Stomach (tissue), 4 donors: ENCODE measurements at regions not wholly inside any gene's neighbourhood (a gene's known extent, or its start where the extent isn't known, plus 50 kb on each side); places are given as distances from the start of the nearest gene placed in this dataset.

Experiments used
- EP300 ChIP-seq: sonication (generic); formaldehyde crosslinking; IDR thresholded peaks from one replicate; pipeline ENCODE4 v1.6.1; 2017; ENCODE audit warnings: antibody characterized with exemption
- POLR2A ChIP-seq, 4 donors: fragments of 450-650 bp; IDR thresholded peaks; one replicate each; pipeline ENCODE4 v1.6.1; 2016; ENCODE audit warnings: antibody characterized with exemption in 4 of 4, control low read depth in 2 of 4, mild to moderate bottlenecking in 1 of 4, moderate library complexity in 1 of 4
- TF ChIP-seq, protein P1 (sequence below), 7 experiments: fragments of 450-650 bp in 4 of 7; fragments of 200-600 bp in 3 of 7; sonication (generic) in 3 of 7; IDR thresholded peaks; one replicate each; pipeline ENCODE4 v1.5.1; 2016 to 2019; ENCODE audit warnings: antibody characterized with exemption in 7 of 7, control low read depth in 2 of 7, mild to moderate bottlenecking in 1 of 7

- TF ChIP-seq, protein P1, sequence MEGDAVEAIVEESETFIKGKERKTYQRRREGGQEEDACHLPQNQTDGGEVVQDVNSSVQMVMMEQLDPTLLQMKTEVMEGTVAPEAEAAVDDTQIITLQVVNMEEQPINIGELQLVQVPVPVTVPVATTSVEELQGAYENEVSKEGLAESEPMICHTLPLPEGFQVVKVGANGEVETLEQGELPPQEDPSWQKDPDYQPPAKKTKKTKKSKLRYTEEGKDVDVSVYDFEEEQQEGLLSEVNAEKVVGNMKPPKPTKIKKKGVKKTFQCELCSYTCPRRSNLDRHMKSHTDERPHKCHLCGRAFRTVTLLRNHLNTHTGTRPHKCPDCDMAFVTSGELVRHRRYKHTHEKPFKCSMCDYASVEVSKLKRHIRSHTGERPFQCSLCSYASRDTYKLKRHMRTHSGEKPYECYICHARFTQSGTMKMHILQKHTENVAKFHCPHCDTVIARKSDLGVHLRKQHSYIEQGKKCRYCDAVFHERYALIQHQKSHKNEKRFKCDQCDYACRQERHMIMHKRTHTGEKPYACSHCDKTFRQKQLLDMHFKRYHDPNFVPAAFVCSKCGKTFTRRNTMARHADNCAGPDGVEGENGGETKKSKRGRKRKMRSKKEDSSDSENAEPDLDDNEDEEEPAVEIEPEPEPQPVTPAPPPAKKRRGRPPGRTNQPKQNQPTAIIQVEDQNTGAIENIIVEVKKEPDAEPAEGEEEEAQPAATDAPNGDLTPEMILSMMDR (IDR thresholded peaks at IDR 0.05): no peak
- no peak for TF ChIP-seq EP300
- TF ChIP-seq POLR2A (IDR thresholded peaks at IDR 0.05): no peak
Measured at GRCh38 chr10:113423981-113424721, 128.7 kb upstream of the HABP2 start.
